ENCODE measurements at regions not wholly inside any gene's neighbourhood (a gene's known extent, or its start where the extent isn't known, plus 50 kb on each side); places are given as distances from the start of the nearest gene placed in this dataset.

DNA sequence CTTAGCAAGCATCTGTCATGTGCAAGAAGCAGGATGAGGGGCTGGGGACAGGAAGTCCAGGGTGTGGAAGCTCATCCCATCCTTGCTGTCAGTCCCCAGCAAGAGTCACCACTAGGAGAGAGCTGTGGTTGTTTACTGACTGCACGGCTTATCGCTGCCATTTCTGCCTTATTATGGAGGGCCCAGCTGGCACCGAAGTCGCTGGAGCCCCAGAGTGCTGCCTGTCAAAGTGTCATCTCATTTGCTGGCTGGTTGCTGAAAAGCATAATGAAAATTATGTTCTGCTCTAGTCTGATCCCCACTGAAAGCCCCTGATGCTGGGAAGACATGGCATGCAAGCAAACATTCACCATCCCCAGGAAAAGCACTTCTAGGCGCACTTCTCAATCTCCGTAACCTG lies 642.7 kb downstream of the NPHP4 start:
- Histone ChIP-seq H3K4me2 (ENCODE audit: insufficient read depth, low read length) (no peak overlapping the region), H2AFZ (ENCODE audit: low read depth, low read length) (no peak overlapping the region), H3K9ac (ENCODE audit: low read depth, low read length) (no peak overlapping the region), H3K4me3 (ENCODE audit: low read depth in 1 of 2, low read length in 2 of 2) (no peak overlapping the region), H3K27ac (ENCODE audit: low read length) (no peak overlapping the region), H3K9me3 (ENCODE audit: insufficient read depth, low read length, severe bottlenecking) (peaks cover 2% of the 10 kb centered on the region), H3K27me3 (ENCODE audit: insufficient read depth, low read length, poor library complexity) (no peaks in the 10 kb centered on the region), H3K4me1 (ENCODE audit: insufficient read depth, low read length) (no peaks in the 10 kb centered on the region), H3K36me3 (ENCODE audit: insufficient read depth, low read length) (no peaks in the 10 kb centered on the region), H4K20me1 (ENCODE audit: insufficient read depth, low read length) (no peaks in the 10 kb centered on the region), H3K79me2 (ENCODE audit: insufficient read depth, low read length) (no peaks in the 10 kb centered on the region)
- no peak for DNase-seq
- ATAC-seq (ENCODE audit: insufficient read depth, low read depth) = no peak
- TF ChIP-seq, protein P1, sequence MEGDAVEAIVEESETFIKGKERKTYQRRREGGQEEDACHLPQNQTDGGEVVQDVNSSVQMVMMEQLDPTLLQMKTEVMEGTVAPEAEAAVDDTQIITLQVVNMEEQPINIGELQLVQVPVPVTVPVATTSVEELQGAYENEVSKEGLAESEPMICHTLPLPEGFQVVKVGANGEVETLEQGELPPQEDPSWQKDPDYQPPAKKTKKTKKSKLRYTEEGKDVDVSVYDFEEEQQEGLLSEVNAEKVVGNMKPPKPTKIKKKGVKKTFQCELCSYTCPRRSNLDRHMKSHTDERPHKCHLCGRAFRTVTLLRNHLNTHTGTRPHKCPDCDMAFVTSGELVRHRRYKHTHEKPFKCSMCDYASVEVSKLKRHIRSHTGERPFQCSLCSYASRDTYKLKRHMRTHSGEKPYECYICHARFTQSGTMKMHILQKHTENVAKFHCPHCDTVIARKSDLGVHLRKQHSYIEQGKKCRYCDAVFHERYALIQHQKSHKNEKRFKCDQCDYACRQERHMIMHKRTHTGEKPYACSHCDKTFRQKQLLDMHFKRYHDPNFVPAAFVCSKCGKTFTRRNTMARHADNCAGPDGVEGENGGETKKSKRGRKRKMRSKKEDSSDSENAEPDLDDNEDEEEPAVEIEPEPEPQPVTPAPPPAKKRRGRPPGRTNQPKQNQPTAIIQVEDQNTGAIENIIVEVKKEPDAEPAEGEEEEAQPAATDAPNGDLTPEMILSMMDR (IDR thresholded peaks at IDR 0.05; ENCODE audit: borderline replicate concordance, extremely low read depth, low read length, poor library complexity, severe bottlenecking) = no peak
- no peak for TF ChIP-seq EZH2 (IDR thresholded peaks at IDR 0.05; ENCODE audit: borderline replicate concordance, low read depth, low read length, severe bottlenecking)

- no peaks in the 10 kb centered on the region for H3K79me2 ChIP-seq (ENCODE audit: insufficient read depth, low read length)
- H4K20me1 ChIP-seq (ENCODE audit: insufficient read depth, low read length) = no peaks in the 10 kb centered on the region
- peaks cover 2% of the 10 kb centered on the region for H3K9me3 ChIP-seq (ENCODE audit: insufficient read depth, low read length, severe bottlenecking)
- no peaks in the 10 kb centered on the region for H3K36me3 ChIP-seq (ENCODE audit: insufficient read depth, low read length)
- TF ChIP-seq EZH2 (IDR thresholded peaks at IDR 0.05; ENCODE audit: borderline replicate concordance, low read depth, low read length, severe bottlenecking) = no peak
- TF ChIP-seq, protein P1 (IDR thresholded peaks at IDR 0.05; ENCODE audit: borderline replicate concordance, extremely low read depth, low read length, poor library complexity, severe bottlenecking) = no peak
- ATAC-seq (ENCODE audit: insufficient read depth, low read depth) (no peak), DNase-seq (no peak)
- H3K4me3 ChIP-seq (ENCODE audit: low read depth in 1 of 2, low read length in 2 of 2) = no peak overlapping the region
- H3K4me2 ChIP-seq (ENCODE audit: insufficient read depth, low read length) = no peak overlapping the region
- H3K27ac ChIP-seq (ENCODE audit: low read length) = no peak overlapping the region
- H3K9ac ChIP-seq (ENCODE audit: low read depth, low read length) = no peak overlapping the region
- no peaks in the 10 kb centered on the region for H3K4me1 ChIP-seq (ENCODE audit: insufficient read depth, low read length)
- no peak overlapping the region for H2AFZ ChIP-seq (ENCODE audit: low read depth, low read length)
- H3K27me3 ChIP-seq (ENCODE audit: insufficient read depth, low read length, poor library complexity) = no peaks in the 10 kb centered on the region
These were observed 643.3 kb downstream of the NPHP4 start for GRCh38 chr1:5348732-5349465.

GRCh38 chr1:5347726-5348125 lies 644.5 kb downstream of the NPHP4 start:
- no peak overlapping the region for H3K4me3 ChIP-seq (ENCODE audit: low read depth in 1 of 2, low read length in 2 of 2)
- no peak overlapping the region for H2AFZ ChIP-seq (ENCODE audit: low read depth, low read length)
- no peaks in the 10 kb centered on the region for H3K79me2 ChIP-seq (ENCODE audit: insufficient read depth, low read length)
- H3K27me3 ChIP-seq (ENCODE audit: insufficient read depth, low read length, poor library complexity) = no peaks in the 10 kb centered on the region
- H3K4me1 ChIP-seq (ENCODE audit: insufficient read depth, low read length) = no peaks in the 10 kb centered on the region
- H3K36me3 ChIP-seq (ENCODE audit: insufficient read depth, low read length) = no peaks in the 10 kb centered on the region
- H3K4me2 ChIP-seq (ENCODE audit: insufficient read depth, low read length) = no peak overlapping the region
- TF ChIP-seq EZH2 (IDR thresholded peaks at IDR 0.05; ENCODE audit: borderline replicate concordance, low read depth, low read length, severe bottlenecking) = no peak
- no peaks in the 10 kb centered on the region for H4K20me1 ChIP-seq (ENCODE audit: insufficient read depth, low read length)
- peaks cover 2% of the 10 kb centered on the region for H3K9me3 ChIP-seq (ENCODE audit: insufficient read depth, low read length, severe bottlenecking)
- no peak overlapping the region for H3K27ac ChIP-seq (ENCODE audit: low read length)
- DNase-seq (no peak), ATAC-seq (ENCODE audit: insufficient read depth, low read depth) (no peak)
- H3K9ac ChIP-seq (ENCODE audit: low read depth, low read length) = no peak overlapping the region

GRCh38 chr1:5345556-5345955 lies 646.7 kb downstream of the NPHP4 start:
- DNase-seq = no peak
- Histone ChIP-seq H3K9me3 (ENCODE audit: insufficient read depth, low read length, severe bottlenecking) (peaks cover 2% of the 10 kb centered on the region), H3K4me2 (ENCODE audit: insufficient read depth, low read length) (no peak overlapping the region), H3K36me3 (ENCODE audit: insufficient read depth, low read length) (no peaks in the 10 kb centered on the region), H3K9ac (ENCODE audit: low read depth, low read length) (no peak overlapping the region), H3K27me3 (ENCODE audit: insufficient read depth, low read length, poor library complexity) (no peaks in the 10 kb centered on the region), H4K20me1 (ENCODE audit: insufficient read depth, low read length) (0 out of 2 replicates have a peak, but pooled peaks cover 4% of the 10 kb centered on the region), H3K4me3 (ENCODE audit: low read depth in 1 of 2, low read length in 2 of 2) (no peak overlapping the region), H3K79me2 (ENCODE audit: insufficient read depth, low read length) (no peaks in the 10 kb centered on the region), H3K4me1 (ENCODE audit: insufficient read depth, low read length) (no peaks in the 10 kb centered on the region), H3K27ac (ENCODE audit: low read length) (no peak overlapping the region), H2AFZ (ENCODE audit: low read depth, low read length) (no peak overlapping the region)
- TF ChIP-seq, protein P1 (IDR thresholded peaks at IDR 0.05; ENCODE audit: borderline replicate concordance, extremely low read depth, low read length, poor library complexity, severe bottlenecking) = no peak
- no peak for TF ChIP-seq EZH2 (IDR thresholded peaks at IDR 0.05; ENCODE audit: borderline replicate concordance, low read depth, low read length, severe bottlenecking)
- ATAC-seq (ENCODE audit: insufficient read depth, low read depth) = no peak
